Left cardiac atrium (tissue), 4 donors: ENCODE measurements at regions not wholly inside any gene's neighbourhood (a gene's known extent, or its start where the extent isn't known, plus 50 kb on each side); places are given as distances from the start of the nearest gene placed in this dataset.
"Not testable (repeated sequence)": the region's sequence is repeated elsewhere in the genome, so short reads cannot be mapped to it uniquely, and the experiment has no call there.

Experiments
- ATAC-seq, 2 donors: fragments of 200-7000 bp; cut with Tn5 transposase; one replicate each; pipeline ENCODE4 v1.9.1; 2020; ENCODE audit warnings: mild to moderate bottlenecking in 2 of 2, moderate library complexity in 2 of 2
- DNase-seq: peaks from one replicate; pipeline ENCODE4 v3.0.0-alpha.2; 2020
- intact Hi-C, 2 donors: fragments of 100-400 bp; cut with DNase I; formaldehyde crosslinking; loops; one replicate each; pipeline versions ENCODE4 v1.14.1 to v1.15.1; 2022 to 2023
- donor health status: DM: no; HTN: yes; CAD: no.
- donor health status: DM: no; HTN: yes; CAD: no; lungs with severe emphysema.
- donor health status: DM: yes; HTN: yes; CAD: no.
- donor health status: Dilated cardiomyopathy.

DNA sequence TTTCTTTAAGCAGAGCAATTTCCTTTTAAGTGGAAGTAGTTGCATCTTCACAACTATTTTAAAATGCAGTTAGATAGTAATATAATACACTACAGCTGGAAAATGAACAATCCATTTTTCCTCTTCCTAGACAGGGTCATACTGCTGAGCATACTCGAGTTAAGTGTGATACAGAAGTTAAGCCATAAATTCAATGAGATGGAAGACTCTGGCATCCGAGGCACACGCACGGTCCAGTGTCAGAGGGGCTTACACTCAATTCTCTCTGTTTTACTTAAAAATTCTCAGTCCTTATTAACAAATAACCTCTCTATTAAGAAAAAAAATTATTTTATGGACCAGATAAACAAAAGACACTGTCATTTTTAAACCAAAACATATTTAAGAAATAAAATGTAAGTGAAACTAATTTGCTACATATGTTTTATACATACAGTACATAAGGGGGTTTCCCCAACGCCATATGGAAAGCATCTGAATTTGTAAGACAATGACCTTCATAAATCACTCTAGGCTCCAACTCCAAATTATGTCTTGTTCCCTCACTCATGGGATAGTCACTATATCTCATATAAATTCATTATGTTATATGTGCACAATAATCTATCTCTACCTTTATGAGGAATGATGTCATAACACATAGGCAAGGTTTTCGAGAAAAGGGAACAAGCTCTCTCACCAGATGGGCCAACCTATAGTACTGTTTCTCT, 315.3 kb downstream of the PAPSS1 start:
- ATAC-seq (no peak), DNase-seq (no peak)
- intact Hi-C loops = no loop called here

DNA sequence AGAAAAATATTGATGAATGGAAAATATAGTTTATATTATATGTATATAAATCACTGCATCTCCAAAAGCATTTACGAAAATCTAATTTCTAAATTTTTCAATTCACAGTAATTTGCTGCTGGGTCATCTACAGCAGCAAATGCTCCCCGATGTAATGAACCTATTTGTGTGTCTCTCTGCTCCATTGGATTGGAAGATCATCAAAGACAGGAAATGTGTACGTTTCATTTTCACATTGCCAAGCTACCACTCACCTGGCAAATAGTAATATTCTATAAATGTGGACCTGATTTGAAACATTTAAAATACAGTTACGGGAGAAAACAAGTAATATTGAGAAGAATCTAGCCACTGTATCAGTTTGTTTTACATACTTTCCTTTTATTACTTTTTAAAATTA, 317.7 kb downstream of the PAPSS1 start:
- intact Hi-C loops = no loop called here
- ATAC-seq (no peak), DNase-seq (no peak)

- intact Hi-C loops = no loop called here
- no peak for DNase-seq
- peak in 1 of 2 donors; percentile 46 for ATAC-seq
Measured at GRCh38 chr4:107392951-107393350, 327.1 kb downstream of the PAPSS1 start.

- DNase-seq (no peak), ATAC-seq (no peak)
- intact Hi-C loops = no loop called here
Measured at GRCh38 chr4:107392380-107392779, 327.7 kb downstream of the PAPSS1 start.

DNA sequence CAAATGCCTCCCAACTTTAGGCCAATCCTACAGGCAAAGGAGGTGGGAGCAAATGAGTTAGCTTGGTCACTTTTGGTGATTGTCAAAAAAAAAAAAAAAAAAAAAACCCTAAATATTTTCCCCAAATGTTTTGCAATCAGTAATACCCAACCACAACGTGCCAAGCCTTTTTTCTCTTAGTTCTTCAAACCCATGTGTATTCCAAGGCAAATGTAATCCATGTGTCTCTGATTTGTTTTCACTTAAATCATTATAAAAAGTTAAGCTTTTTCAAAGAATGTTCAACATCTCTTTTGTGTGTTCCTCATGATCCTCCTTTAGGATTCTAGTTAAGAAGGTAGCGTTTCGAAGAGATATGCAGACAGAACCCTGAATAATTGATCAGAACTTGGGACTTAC, 328.4 kb downstream of the PAPSS1 start:
- no peak for DNase-seq
- intact Hi-C loops = no loop called here
- ATAC-seq = no peak

GRCh38 chr4:107391009-107391629, 328.9 kb downstream of the PAPSS1 start:
- intact Hi-C loops = no loop called here

DNA sequence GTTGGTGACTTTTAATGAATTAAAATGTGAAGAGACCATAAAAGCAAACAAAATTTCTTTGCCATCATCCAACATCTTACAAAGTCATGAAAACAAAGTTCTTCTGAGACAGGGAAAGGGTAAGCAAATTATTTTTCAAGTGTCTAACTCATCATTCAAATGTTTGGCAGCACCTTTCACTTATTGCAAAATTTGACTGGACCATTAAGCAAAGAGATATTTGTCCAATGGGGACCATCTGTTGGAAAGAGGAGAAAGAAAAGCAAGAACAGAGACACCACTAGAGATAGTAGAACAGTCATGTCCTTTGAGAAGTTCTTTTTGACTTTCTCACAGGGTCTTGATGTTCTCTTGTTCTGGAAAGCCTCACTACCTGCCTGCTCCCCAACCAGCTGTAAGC, 330.1 kb downstream of the PAPSS1 start:
- ATAC-seq = no peak
- DNase-seq = no peak
- intact Hi-C loops = no loop called here

More at GRCh38 chr4:107391009-107391629, 328.9 kb downstream of the PAPSS1 start:
- no peak for DNase-seq
- ATAC-seq = no peak

- intact Hi-C loops = no loop called here
- DNase-seq (no peak), ATAC-seq (no peak)
Measured at GRCh38 chr4:107388736-107389274, 331.2 kb downstream of the PAPSS1 start.

DNA sequence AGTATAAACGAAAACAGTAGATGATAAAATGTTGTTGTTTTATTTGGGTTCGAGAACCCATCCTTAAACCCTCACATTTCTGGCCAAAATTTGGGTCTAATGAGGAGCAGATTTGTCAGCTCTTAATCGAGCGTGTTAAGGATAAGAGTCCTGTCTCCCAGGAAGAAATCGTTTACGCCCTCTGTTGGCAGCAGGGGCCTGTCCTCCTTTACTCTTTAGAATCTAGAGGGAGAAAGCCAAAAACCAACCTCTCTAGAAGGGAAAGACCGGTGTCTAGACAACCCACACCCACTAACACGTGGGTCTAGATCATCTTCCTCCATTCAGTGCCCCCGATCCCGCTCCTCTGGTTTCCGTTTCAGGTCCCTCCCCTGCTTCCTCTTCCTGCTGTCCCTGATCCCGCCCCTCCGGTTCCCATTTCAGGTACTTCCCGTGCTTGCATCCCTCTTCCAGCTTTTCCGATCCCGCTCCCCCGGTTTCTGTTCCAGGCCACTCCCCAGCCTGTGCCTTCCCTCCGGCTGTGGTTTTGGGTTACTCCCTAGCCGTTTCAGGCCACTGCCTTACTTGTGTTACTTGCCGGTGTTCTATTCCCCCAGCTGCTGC, 339.1 kb downstream of the PAPSS1 start:
- intact Hi-C loops = no loop called here
- DNase-seq (no peak), ATAC-seq (no peak)

- no peak for DNase-seq
- intact Hi-C loops = no loop called here
- ATAC-seq = no peak
Measured at GRCh38 chr4:107380190-107380589, 339.8 kb downstream of the PAPSS1 start.

GRCh38 chr4:107379054-107379869, 340.8 kb downstream of the PAPSS1 start:
- ATAC-seq (no peak), DNase-seq (no peak)
- intact Hi-C loops = no loop called here

DNA sequence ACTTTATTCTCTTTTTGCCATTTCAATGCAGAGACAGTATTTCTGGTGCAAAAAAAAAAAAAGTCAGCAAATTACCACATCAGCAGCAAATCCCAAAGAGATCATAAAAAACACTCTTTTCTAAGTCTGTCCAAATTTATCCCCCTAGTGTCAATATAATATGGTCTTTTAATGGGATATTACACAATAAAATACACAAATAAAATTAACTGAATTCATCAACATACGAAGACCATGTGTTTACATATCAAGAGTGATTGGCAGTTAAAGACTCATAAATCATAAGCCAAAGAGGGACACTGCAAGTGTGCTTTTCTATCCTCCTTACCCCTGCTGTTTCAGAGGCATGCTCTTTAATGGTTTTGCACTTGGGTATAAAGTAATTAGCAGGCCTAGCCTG, 340.2 kb upstream of the DKK2 start:
- no peak for DNase-seq
- intact Hi-C loops = no loop called here
- ATAC-seq = no peak

DNA sequence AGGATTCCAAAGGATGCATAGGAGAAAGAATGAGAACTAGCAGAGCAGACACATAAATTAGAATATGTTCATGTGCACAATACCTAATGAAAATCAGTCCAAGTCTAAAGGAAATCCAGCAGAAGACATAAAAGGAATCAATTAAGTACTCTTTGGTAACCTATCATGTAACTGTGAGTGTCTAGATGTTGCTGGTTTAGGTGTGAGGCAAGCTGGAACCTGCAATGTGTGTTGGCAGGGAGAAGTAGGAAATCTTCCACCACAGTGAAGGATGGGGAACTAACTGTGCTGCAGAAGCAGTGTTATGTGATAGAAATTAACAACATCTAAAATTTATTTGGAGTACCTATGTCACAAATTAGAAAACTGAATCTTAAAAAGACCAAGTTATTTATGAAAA, 330.8 kb upstream of the DKK2 start:
- intact Hi-C loops = no loop called here
- ATAC-seq (no peak), DNase-seq (no peak)

- intact Hi-C loops = no loop called here
- ATAC-seq (no peak), DNase-seq (no peak)
Measured at GRCh38 chr4:107366016-107366735, 330.1 kb upstream of the DKK2 start.

DNA sequence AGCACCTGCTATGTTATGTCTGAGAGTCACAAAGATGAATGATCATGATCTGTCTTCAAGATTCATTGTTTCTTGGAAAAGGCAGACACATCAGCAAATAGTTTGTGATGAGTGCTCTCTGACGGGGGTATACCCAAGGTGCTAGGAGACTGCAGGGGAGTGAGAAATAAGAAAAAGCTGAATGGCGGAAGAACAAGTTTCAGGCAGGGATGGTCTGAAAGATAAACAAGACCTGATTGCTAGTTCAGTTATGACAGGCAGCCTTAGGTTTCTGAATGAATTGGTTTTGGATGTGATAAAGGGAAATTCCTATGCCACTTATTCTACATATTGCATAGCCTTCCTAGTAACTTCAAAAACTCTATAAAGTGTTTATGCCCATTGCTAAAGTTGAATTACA, 327.0 kb upstream of the DKK2 start:
- no peak for DNase-seq
- ATAC-seq = no peak
- intact Hi-C loops = no loop called here

DNA sequence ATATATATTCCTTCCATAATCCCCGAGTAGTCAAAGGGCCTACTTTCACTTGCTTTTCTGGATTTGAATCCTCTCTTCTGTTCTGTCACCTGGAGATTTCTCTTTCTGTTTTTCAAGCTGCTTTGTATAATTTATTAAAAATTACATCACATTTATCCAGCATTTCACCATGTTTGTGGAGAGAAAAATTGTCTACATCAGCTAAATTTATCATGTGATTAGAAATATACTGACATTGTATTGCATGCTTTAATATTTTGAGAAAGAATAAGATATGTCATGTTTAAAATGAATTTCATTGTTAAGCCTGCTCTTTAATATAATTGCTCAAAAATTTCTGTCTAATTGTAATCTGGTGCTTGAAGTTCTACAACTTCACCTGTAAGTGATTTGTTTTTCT, 323.1 kb upstream of the DKK2 start:
- DNase-seq (no peak), ATAC-seq (no peak)
- intact Hi-C loops = no loop called here

GRCh38 chr4:107354304-107354703, 318.2 kb upstream of the DKK2 start:
- intact Hi-C loops, DNase-seq, ATAC-seq: not testable (repeated sequence)

- DNase-seq = no peak
- ATAC-seq = no peak
- intact Hi-C loops = no loop called here
Measured at GRCh38 chr4:107351196-107351595, 315.1 kb upstream of the DKK2 start.

DNA sequence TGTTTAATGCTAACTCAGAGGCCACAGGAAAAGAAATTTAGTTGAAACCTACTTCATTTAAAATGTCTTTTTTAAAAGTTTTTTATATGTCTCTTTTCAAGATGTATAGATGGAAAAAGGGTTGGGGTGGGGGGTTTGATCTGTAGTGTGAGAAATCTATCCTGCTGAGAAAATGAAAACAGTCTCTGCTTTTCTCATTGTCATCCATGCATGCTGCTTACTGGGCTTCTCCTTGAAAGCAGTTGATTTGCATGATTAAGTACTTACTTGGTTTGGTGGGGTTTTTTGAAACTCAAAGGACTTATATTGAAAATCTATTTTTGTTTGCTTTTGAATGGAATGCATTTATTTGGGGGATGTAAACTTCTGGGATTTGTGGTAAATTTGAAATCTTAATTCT, 313.6 kb upstream of the DKK2 start:
- DNase-seq (no peak), ATAC-seq (no peak)
- intact Hi-C loops = no loop called here
